Tibial nerve (tissue), 4 donors: ENCODE measurements at regions not wholly inside any gene's neighbourhood (a gene's known extent, or its start where the extent isn't known, plus 50 kb on each side); places are given as distances from the start of the nearest gene placed in this dataset.

Experiments
- EP300 ChIP-seq, 2 donors: sonication (generic); formaldehyde crosslinking; IDR thresholded peaks; one replicate each; pipeline ENCODE4 v1.6.1; 2017; ENCODE audit warnings: antibody characterized with exemption in 2 of 2, mild to moderate bottlenecking in 1 of 2
- POLR2A ChIP-seq, 2 donors: fragments of 450-650 bp; IDR thresholded peaks; one replicate each; pipeline ENCODE4 v1.6.1; 2017; ENCODE audit warnings: antibody characterized with exemption in 2 of 2, mild to moderate bottlenecking in 2 of 2, moderate library complexity in 2 of 2
- TF ChIP-seq, protein P1 (sequence below), 5 experiments: fragments of 200-600 bp in 3 of 5; fragments of 450-650 bp in 2 of 5; sonication (generic) in 3 of 5; IDR thresholded peaks; one replicate each; pipeline ENCODE4 v1.5.1; 2016 to 2019; ENCODE audit warnings: antibody characterized with exemption in 5 of 5, mild to moderate bottlenecking in 3 of 5, moderate library complexity in 2 of 5

DNA sequence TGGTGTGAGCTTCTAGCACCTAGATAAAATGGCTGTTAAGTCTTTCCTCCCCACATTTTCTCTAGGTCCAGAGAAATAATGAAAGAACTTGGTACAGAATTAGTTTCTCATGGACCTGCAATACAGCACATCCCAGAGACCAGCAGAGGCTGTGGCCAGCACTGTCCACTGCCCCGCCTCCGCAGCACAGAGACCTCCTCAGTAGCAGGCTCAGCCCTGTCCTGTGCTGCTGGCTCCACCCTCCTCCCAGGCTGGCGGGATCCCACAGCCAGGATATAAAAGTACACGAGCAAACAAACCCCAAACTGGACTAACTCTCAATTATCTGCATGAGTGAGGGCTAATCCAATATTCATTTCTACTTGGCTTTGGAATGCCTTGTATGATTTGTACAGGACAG lies 401.5 kb downstream of the RPS6KC1 start:
- TF ChIP-seq, protein P1, sequence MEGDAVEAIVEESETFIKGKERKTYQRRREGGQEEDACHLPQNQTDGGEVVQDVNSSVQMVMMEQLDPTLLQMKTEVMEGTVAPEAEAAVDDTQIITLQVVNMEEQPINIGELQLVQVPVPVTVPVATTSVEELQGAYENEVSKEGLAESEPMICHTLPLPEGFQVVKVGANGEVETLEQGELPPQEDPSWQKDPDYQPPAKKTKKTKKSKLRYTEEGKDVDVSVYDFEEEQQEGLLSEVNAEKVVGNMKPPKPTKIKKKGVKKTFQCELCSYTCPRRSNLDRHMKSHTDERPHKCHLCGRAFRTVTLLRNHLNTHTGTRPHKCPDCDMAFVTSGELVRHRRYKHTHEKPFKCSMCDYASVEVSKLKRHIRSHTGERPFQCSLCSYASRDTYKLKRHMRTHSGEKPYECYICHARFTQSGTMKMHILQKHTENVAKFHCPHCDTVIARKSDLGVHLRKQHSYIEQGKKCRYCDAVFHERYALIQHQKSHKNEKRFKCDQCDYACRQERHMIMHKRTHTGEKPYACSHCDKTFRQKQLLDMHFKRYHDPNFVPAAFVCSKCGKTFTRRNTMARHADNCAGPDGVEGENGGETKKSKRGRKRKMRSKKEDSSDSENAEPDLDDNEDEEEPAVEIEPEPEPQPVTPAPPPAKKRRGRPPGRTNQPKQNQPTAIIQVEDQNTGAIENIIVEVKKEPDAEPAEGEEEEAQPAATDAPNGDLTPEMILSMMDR (IDR thresholded peaks at IDR 0.05): no peak
- TF ChIP-seq POLR2A (IDR thresholded peaks at IDR 0.05): no peak
- TF ChIP-seq EP300 (IDR thresholded peaks at IDR 0.05): no peak
